Hematopoietic multipotent progenitor cell treated with erythropoietin and hydrocortisone succinate and interleukin-3 and kit ligand, for 4 days (in vitro differentiated cells): ENCODE measurements at regions not wholly inside any gene's neighbourhood (a gene's known extent, or its start where the extent isn't known, plus 50 kb on each side); places are given as distances from the start of the nearest gene placed in this dataset.
"Not testable (repeated sequence)": the region's sequence is repeated elsewhere in the genome, so short reads cannot be mapped to it uniquely, and the experiment has no call there.

Source experiments
- DNase-seq: peaks from one replicate; pipeline ENCODE4 v3.0.0-alpha.2; 2015

DNA sequence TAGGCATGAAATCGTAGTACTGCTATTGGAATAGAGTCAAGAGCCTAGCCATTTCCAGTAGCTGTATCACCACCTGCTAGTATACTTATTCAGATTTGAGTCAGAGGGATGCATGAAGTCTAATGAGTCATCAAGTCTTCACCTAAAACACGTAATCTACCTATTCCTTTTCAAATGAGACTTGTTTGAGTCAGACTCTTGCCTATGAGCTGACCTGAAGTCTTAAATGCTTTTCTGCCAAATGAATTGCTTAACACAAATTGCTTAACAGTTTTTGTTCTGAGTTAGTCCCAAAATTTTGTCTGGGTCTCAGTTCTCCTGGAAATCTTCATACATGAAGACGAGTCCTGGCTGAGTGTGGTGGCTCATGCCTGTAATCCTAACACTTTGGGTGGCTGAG lies 165.2 kb downstream of the GNAT3 start:
- no peak for DNase-seq

GRCh38 chr7:80335511-80336231 lies 176.2 kb downstream of the GNAT3 start:
- DNase-seq: peak; percentile 57

DNA sequence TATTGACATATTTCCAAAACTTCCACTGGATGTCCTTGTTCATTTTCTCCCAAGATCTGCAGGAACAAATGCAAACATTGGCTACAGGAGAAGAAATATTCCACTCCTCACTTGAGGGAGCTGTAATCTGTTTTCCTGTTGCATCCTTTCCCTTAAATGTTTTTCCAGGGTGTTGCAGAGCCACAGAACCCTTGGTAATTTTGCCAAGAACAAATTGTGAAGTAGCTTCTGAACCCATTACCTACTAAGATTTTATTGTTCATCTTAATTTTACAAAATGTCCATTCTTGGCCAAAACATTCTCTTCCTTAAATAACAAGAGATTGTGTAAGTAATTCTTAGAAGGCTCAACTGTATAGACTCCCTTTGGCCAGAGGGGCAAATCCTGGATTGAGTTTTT lies 177.0 kb downstream of the GNAT3 start:
- peak; percentile 9 for DNase-seq

- peak; percentile 8 for DNase-seq
These were observed 177.7 kb downstream of the GNAT3 start for GRCh38 chr7:80334196-80334595.

GRCh38 chr7:80333040-80333439 lies 178.8 kb downstream of the GNAT3 start:
- DNase-seq: no peak

GRCh38 chr7:80330434-80330833 lies 181.4 kb downstream of the GNAT3 start:
- DNase-seq: no peak

DNA sequence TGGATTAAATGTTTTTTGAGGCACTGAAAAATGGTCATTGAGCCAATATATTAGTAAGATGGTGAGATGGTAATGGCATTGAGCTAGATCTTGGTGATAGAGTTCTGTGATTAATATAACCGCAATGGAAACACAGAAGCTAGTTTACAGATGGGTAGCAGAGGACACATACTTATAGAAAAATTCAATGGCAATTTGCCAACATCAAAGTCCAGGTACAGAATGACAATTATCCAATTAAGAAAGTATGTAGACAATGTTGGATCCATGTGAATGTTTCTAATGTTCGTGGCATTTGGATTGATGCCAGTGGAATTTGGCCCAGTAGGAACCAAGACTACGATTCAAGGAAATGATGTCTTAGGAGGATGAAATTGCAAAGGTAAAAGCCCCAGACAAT lies 187.8 kb downstream of the GNAT3 start:
- DNase-seq: no peak

DNA sequence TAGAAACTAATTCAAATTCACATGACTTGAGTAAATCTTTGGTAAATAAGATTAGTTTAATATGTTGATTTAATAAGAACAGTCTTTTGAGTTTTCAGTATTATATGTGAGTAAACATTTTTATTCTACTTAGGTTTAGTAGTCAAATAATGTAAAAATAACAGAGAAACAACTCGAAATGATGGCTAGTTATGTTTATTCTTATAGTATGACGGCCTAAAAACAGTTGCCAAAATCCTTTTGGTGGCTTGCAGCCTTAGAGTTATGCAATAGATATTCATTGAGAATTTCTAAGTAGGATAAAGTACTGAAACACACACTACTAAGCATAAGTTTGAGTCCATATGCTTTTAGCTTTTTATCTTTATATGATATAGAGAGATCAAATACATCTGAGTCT lies 184.8 kb downstream of the GNAI1 start:
- no peak for DNase-seq

- no peak for DNase-seq
These were observed 183.4 kb downstream of the GNAI1 start for GRCh38 chr7:80318081-80318480.

- no peak for DNase-seq
These were observed 182.2 kb downstream of the GNAI1 start for GRCh38 chr7:80316811-80317210.

- no peak for DNase-seq
These were observed 179.1 kb downstream of the GNAI1 start for GRCh38 chr7:80313716-80314115.

DNA sequence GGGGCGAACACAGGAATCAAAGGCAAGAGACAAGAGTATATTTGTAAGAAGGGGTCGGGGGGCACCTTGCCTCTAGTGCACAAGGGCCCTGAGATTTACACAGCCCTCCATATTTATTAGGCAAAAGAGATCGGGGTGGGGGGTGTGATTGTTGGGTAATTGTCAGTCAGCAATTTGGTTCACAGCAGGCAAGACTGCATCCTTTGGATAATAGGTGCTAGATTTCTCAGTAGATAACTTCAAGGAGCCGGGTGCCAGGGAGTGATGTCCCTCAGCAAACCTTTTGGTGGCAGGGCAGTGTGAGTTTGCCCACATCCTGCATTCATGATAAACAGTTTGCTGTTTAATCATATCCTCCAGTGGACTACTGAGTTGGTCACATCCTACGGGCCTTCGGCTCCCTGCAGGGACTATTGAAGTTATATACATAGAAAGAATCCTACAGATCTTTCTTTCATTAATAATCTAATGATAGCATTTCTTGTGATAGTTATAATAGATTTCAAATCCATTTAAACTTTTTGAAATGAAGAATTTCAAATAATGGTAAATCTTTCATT lies 178.5 kb downstream of the GNAI1 start:
- no peak for DNase-seq

DNA sequence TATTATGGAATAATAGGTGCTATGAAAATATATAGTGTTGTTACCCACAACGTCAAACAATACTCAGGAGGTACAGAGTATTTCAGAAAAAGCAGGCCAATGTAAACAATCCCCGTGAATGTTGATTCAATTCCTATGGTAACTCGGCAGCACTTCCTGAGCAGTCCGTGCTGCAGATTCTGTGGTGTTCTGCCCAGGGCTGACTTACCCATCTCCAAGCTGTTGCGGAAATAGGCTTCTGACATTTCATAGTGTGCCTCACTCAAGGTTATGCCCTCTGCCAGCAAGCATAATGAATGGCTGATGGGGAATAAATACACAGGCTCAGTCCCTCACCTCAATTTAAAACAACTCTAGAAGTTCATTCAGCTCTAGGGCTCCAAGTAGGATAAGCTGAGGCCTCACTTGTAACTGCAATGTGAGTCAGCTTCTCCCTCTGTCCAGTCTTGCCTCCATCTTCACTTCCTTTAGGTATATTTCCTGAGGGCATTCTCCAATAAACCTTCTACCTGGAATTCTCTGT lies 177.6 kb downstream of the GNAI1 start:
- DNase-seq: peak; percentile 32

DNA sequence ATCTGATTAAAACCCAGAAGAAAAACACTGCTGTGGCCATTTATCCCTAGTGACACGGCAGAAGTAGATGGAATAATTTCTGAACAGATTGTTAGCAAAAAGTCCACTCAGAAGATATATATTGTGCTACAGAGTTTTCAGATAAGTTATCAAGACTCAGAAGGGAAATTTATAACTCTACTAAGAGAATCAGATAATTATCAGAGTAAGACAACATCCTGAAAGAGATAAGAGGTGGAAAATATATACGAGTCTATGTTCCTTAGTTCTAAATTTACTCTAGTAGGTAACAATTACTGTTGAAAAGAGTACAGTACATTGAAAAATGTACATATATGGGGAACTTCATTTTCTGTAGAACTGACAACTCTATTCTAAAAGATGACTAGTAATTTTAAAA lies 176.7 kb downstream of the GNAI1 start:
- no peak for DNase-seq

DNA sequence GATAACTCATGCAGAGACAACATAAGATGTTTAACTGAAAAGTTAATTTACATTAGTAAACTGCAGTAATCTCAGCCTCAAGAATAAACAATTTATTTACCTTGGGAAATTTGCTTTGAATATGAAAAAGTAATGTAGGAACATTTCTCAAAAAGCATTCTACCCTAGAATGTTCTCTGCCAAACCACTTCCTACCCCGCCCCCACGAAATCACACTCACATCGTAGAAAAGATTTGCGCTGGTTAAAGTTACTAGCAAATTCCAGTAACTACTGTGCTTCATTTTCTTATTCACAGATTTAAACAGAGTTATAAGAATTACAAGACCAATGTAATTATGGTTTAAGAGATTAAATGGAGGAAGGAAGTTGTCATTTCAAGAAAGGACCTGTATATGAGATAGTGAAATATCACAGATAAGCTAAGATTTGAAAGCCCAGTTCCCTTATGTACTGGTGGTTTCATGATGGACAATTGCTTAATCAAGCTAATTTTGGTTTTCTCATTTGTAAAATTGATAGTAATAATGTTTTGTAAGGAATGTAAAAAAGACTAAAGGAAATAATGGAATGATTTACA lies 175.4 kb downstream of the GNAI1 start:
- DNase-seq: peak; percentile 21

DNA sequence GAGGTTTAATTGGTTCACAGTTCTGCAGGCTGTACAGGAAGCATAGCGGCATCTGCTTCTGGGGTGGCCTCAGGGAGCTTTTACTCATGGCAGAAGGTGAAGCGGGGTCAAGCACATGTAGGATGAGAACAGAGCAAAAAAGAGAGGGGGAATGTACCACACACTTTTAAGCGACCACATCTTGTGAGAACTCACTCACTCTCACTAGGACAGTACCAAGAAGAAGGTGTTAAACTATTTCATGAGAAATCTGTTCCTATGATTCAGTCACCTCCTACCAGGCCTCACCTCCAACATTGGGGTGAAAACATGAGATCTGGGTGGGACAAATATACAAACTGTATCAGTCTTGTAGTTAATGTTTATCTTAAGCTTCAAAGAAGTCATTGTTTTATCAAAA lies 174.7 kb downstream of the GNAI1 start:
- DNase-seq: no peak

DNA sequence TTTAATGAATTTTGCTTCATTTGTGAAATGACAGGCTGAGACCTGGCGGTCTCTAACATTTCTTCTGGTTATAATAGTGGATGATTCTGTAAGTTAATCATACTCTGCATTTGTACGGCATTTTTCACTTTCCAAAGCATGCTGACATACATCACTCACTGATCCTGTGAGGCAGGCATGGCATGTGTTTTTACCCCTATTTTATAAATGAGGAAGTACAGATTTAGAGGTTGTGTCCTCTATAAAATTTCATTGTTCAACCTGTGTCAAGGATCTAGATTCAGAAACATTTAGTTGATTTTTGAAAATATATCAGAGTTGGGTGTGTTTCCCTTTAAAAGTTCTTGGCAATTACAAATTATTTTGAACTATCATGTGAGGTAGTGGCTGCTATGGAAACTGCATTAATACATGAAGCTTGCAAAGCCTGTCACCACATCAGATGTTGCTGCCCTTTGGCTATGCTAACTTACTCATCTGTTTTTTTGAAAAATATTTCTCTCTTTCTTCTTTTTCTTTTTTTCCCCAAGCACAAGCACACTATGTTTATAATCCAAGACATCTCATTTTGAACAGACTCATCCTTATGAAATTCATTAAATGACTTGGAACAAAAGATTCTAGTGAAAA lies 172.7 kb downstream of the GNAI1 start:
- peak; percentile 17 for DNase-seq

DNA sequence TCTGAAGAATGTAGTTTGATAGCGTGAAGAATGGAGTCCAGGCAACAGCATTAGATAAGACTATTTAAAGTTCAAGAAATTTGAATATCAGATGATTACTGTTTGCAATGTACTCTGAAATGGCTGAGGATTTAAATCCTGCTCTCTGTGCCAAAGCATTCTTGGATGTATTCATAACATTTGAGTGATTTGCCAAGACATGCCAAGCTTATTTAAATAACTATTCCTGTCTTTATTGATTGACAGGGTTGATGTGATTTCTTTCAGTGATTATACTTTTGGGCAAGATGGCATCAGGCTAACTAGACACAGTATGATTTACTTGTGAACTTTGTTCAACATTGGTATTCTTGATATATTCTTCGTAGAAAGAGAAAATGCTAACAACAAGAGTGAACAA lies 168.7 kb downstream of the GNAI1 start:
- DNase-seq: no peak

GRCh38 chr7:80302636-80303035 lies 168.0 kb downstream of the GNAI1 start:
- no peak for DNase-seq

DNA sequence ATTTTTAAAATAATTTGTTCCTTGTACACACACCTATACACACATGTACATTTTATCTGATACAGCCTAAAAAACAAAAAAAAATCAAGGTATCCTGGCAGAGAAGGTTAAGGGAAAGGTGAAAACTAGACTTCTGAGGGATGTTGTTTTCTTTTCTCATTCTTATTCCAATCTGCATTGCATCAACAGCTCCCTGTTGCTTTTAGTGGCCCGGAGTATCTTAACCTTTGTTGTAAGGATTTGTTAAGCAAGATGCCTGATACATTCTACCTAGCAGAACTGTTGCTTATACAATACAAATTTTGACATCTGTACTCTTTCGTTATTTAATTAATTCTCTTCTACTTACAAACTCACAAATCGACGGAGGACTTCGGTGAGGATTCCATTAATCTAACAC lies 167.4 kb downstream of the GNAI1 start:
- no peak for DNase-seq

- DNase-seq: no peak
These were observed 163.6 kb downstream of the GNAI1 start for GRCh38 chr7:80298201-80298600.

DNA sequence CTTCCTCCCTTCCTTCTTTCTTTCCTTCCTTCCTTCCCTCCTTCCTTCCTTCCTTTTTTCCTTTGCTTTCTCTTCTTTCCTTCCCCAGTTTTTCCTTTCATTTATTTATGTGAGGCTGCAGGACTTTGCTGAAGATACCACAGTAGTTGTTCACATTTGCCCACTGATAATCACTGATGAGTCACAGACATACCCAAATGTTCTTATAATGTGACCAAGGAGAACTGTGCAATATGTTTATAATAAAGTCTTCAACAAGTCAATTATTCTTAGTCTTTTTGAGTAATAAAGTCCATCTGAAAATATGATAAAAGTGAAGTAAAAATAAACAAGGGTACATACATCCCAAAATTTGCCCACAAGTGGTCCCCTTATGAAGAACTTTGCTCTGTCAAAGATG lies 159.7 kb downstream of the GNAI1 start:
- DNase-seq: no peak

- DNase-seq: not testable (repeated sequence)
These were observed 158.0 kb downstream of the GNAI1 start for GRCh38 chr7:80292634-80293033.
